HEK293 (cell line): ENCODE measurements at regions not wholly inside any gene's neighbourhood (a gene's known extent, or its start where the extent isn't known, plus 50 kb on each side); places are given as distances from the start of the nearest gene placed in this dataset.

Source experiments
- CTCF ChIA-PET: fragments of 350-600 bp; formaldehyde crosslinking; extraction: SDS; loops from one replicate; lab custom pipeline; 2021; ENCODE audit warnings: antibody characterized with exemption; lab: Yijun Ruan, JAX
- POLR2A ChIA-PET: fragments of 300-600 bp; formaldehyde crosslinking; extraction: SDS; loops from one replicate; lab custom pipeline; 2020; ENCODE audit warnings: antibody characterized with exemption, inconsistent platforms; lab: Yijun Ruan, JAX
- H3K27ac ChIP-seq: fragments of 200-500 bp; sonication (Bioruptor generic); 2 replicates; pipeline ENCODE4 v1.5.1; 2014; ENCODE audit warnings: low read depth, low read length, control low read depth, inconsistent platforms; ENCODE audit errors: extremely low read depth
- H3K36me3 ChIP-seq, 2 experiments: fragments of 200-500 bp in 1 of 2; sonication (Bioruptor generic) in 1 of 2; 1 replicate in 1 of 2; 2 replicates in 1 of 2; pipeline ENCODE4 v1.5.1; 2014 to 2017; ENCODE audit warnings: inconsistent platforms in 2 of 2, low read length in 2 of 2; ENCODE audit not compliant: control insufficient read depth in 2 of 2, insufficient read depth in 1 of 2
- H3K4me1 ChIP-seq: fragments of 200-500 bp; sonication (Bioruptor generic); 2 replicates; pipeline ENCODE4 v1.5.1; 2014; ENCODE audit warnings: mild to moderate bottlenecking, low read length, inconsistent platforms; ENCODE audit not compliant: control insufficient read depth, insufficient read depth
- H3K4me3 ChIP-seq: 2 replicates; pipeline ENCODE4 v1.5.1; 2011; ENCODE audit warnings: low read depth, mild to moderate bottlenecking, control low read depth, low read length, moderate library complexity
- H3K9me3 ChIP-seq: fragments of 200-500 bp; sonication (Bioruptor generic); 2 replicates; pipeline ENCODE4 v1.5.1; 2014; ENCODE audit warnings: low read depth, low read length, inconsistent platforms; ENCODE audit not compliant: control insufficient read depth, insufficient read depth
- EGR2 ChIP-seq: fragments of 450-650 bp; formaldehyde crosslinking; IDR thresholded peaks from 2 replicates; pipeline ENCODE4 v1.5.1; 2016; ENCODE audit warnings: low read depth, missing biosample characterization, missing genetic modification characterization
- FEZF1 ChIP-seq: fragments of 450-650 bp; formaldehyde crosslinking; IDR thresholded peaks from 2 replicates; pipeline ENCODE4 v1.5.1; 2016; ENCODE audit warnings: missing biosample characterization, missing genetic modification characterization
- GFI1B ChIP-seq: fragments of 450-650 bp; formaldehyde crosslinking; IDR thresholded peaks from 2 replicates; pipeline ENCODE4 v1.5.1; 2016; ENCODE audit warnings: missing biosample characterization, missing genetic modification characterization
- KLF9 ChIP-seq: fragments of 450-650 bp; formaldehyde crosslinking; IDR thresholded peaks from 2 replicates; pipeline ENCODE4 v1.5.1; 2016; ENCODE audit warnings: missing biosample characterization, missing genetic modification characterization, low read depth
- SCRT2 ChIP-seq: fragments of 450-650 bp; formaldehyde crosslinking; IDR thresholded peaks from 2 replicates; pipeline ENCODE4 v1.5.1; 2016; ENCODE audit warnings: missing biosample characterization, missing genetic modification characterization
- TRIM28 ChIP-seq: IDR thresholded peaks from 2 replicates; pipeline ENCODE4 v1.6.1; 2011; ENCODE audit warnings: low read length, control low read depth, borderline replicate concordance
- ZBTB20 ChIP-seq: fragments of 450-650 bp; formaldehyde crosslinking; IDR thresholded peaks from 2 replicates; pipeline ENCODE4 v1.5.1; 2016; ENCODE audit warnings: missing biosample characterization, missing genetic modification characterization
- ZFHX2 ChIP-seq: fragments of 450-650 bp; formaldehyde crosslinking; conservative IDR thresholded peaks from 2 replicates; pipeline ENCODE4 v1.5.1; 2016; ENCODE audit warnings: missing biosample characterization, missing genetic modification characterization
- ZNF10 ChIP-seq: fragments of 450-650 bp; formaldehyde crosslinking; IDR thresholded peaks from 2 replicates; pipeline ENCODE4 v1.5.1; 2017; ENCODE audit warnings: missing biosample characterization, missing genetic modification characterization
- ZNF16 ChIP-seq: fragments of 450-650 bp; formaldehyde crosslinking; IDR thresholded peaks from 2 replicates; pipeline ENCODE4 v1.5.1; 2016; ENCODE audit warnings: low read depth, missing biosample characterization, missing genetic modification characterization
- ZNF214 ChIP-seq: fragments of 450-650 bp; formaldehyde crosslinking; IDR thresholded peaks from 2 replicates; pipeline ENCODE4 v1.5.1; 2017; ENCODE audit warnings: missing biosample characterization, mild to moderate bottlenecking, missing genetic modification characterization, borderline replicate concordance
- ZNF221 ChIP-seq: fragments of 450-650 bp; formaldehyde crosslinking; IDR thresholded peaks from 2 replicates; pipeline ENCODE4 v1.5.1; 2017; ENCODE audit warnings: missing biosample characterization, missing genetic modification characterization, borderline replicate concordance
- ZNF544 ChIP-seq: fragments of 450-650 bp; formaldehyde crosslinking; IDR thresholded peaks from 2 replicates; pipeline ENCODE4 v1.5.0; 2017; ENCODE audit warnings: missing biosample characterization, missing genetic modification characterization
- ZNF610 ChIP-seq: fragments of 450-650 bp; formaldehyde crosslinking; IDR thresholded peaks from 2 replicates; pipeline ENCODE4 v1.5.1; 2016; ENCODE audit warnings: missing biosample characterization, missing genetic modification characterization, borderline replicate concordance
- ZNF621 ChIP-seq: fragments of 450-650 bp; formaldehyde crosslinking; IDR thresholded peaks from 2 replicates; pipeline ENCODE4 v1.5.1; 2017; ENCODE audit warnings: missing biosample characterization, missing genetic modification characterization
- ZNF701 ChIP-seq: fragments of 450-650 bp; formaldehyde crosslinking; IDR thresholded peaks from 2 replicates; pipeline ENCODE4 v1.5.1; 2016; ENCODE audit warnings: missing biosample characterization, missing genetic modification characterization
- ZNF792 ChIP-seq: fragments of 450-650 bp; formaldehyde crosslinking; IDR thresholded peaks from 2 replicates; pipeline ENCODE4 v1.5.1; 2016; ENCODE audit warnings: missing biosample characterization, missing genetic modification characterization
- TF ChIP-seq, protein P1 (sequence below): fragments of 450-650 bp; formaldehyde crosslinking; IDR thresholded peaks from 2 replicates; pipeline ENCODE4 v1.5.1; 2016; ENCODE audit warnings: missing biosample characterization, missing genetic modification characterization
- TF ChIP-seq, protein P2 (sequence below): fragments of 450-650 bp; formaldehyde crosslinking; IDR thresholded peaks from 2 replicates; pipeline ENCODE4 v1.5.1; 2016; ENCODE audit warnings: missing biosample characterization, missing genetic modification characterization
- TF ChIP-seq, protein P3 (sequence below): fragments of 450-650 bp; formaldehyde crosslinking; IDR thresholded peaks from 2 replicates; pipeline ENCODE4 v1.5.1; 2016; ENCODE audit warnings: missing biosample characterization, missing genetic modification characterization
- TF ChIP-seq, protein P4 (sequence below): fragments of 450-650 bp; formaldehyde crosslinking; IDR thresholded peaks from 2 replicates; pipeline ENCODE4 v1.5.1; 2017; ENCODE audit warnings: missing biosample characterization, missing genetic modification characterization

DNA sequence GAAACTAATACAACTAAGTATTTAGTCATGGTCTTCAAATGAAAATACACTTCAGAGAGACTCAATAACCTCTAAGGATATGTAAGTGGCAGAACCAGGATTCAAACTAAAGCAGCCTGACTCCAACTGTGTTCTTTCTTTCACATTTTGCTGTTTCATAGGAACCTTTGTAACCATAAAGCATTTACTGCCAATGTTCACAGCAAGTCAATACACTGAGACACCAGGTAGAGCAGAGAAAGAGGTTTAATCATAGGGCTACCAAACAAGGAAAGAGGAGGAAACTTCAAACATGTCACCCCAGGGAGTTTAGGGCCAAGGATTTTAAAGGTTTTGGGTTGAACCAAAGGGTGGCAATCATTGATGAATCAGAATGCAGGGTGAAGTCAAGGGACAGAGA, 263.1 kb upstream of the PTGER4 start (continued):
- TF ChIP-seq, protein P1, sequence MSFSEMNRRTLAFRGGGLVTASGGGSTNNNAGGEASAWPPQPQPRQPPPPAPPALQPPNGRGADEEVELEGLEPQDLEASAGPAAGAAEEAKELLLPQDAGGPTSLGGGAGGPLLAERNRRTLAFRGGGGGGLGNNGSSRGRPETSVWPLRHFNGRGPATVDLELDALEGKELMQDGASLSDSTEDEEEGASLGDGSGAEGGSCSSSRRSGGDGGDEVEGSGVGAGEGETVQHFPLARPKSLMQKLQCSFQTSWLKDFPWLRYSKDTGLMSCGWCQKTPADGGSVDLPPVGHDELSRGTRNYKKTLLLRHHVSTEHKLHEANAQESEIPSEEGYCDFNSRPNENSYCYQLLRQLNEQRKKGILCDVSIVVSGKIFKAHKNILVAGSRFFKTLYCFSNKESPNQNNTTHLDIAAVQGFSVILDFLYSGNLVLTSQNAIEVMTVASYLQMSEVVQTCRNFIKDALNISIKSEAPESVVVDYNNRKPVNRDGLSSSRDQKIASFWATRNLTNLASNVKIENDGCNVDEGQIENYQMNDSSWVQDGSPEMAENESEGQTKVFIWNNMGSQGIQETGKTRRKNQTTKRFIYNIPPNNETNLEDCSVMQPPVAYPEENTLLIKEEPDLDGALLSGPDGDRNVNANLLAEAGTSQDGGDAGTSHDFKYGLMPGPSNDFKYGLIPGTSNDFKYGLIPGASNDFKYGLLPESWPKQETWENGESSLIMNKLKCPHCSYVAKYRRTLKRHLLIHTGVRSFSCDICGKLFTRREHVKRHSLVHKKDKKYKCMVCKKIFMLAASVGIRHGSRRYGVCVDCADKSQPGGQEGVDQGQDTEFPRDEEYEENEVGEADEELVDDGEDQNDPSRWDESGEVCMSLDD (tag by site-specific recombination), result no peak
- TF ChIP-seq ZNF214, result no peak
- TF ChIP-seq, all 188 proteins: peak for 0

DNA sequence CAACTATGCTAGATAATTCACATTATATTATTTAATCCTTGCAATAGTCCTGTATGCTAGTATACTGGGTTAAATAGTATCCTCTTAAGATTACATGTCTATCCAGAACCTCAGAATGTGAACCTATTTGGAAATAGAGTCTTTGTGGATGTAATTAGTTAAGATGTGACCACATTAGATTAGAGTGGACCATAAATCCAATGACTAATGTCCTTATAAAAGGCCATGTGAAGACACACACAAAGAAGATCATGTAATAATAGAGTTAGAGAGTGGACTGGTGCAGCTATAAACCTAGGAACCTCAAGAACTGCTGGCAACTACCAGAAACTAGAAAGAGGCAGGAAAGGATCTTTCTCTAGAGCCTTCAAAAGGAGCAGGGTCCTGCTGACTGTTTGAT, 263.6 kb upstream of the PTGER4 start:
- no peaks in the 10 kb centered on the region for H3K36me3 ChIP-seq
- TF ChIP-seq ZNF221 (tag by site-specific recombination) (no peak), ZNF610 (tag by site-specific recombination) (no peak), ZFHX2 (tag by site-specific recombination) (no peak), TRIM28 (no peak), ZNF544 (tag by site-specific recombination) (no peak), ZNF16 (no peak), ZNF792 (tag by site-specific recombination) (no peak), EGR2 (tag by site-specific recombination) (no peak), GFI1B (tag by site-specific recombination) (no peak), ZBTB20 (tag by site-specific recombination) (no peak), SCRT2 (tag by site-specific recombination) (no peak), ZNF621 (no peak), KLF9 (tag by site-specific recombination) (no peak), ZNF701 (no peak), ZNF10 (no peak), FEZF1 (no peak)
- TF ChIP-seq, protein P2, sequence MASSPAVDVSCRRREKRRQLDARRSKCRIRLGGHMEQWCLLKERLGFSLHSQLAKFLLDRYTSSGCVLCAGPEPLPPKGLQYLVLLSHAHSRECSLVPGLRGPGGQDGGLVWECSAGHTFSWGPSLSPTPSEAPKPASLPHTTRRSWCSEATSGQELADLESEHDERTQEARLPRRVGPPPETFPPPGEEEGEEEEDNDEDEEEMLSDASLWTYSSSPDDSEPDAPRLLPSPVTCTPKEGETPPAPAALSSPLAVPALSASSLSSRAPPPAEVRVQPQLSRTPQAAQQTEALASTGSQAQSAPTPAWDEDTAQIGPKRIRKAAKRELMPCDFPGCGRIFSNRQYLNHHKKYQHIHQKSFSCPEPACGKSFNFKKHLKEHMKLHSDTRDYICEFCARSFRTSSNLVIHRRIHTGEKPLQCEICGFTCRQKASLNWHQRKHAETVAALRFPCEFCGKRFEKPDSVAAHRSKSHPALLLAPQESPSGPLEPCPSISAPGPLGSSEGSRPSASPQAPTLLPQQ (tag by site-specific recombination), result no peak
- TF ChIP-seq, protein P3, sequence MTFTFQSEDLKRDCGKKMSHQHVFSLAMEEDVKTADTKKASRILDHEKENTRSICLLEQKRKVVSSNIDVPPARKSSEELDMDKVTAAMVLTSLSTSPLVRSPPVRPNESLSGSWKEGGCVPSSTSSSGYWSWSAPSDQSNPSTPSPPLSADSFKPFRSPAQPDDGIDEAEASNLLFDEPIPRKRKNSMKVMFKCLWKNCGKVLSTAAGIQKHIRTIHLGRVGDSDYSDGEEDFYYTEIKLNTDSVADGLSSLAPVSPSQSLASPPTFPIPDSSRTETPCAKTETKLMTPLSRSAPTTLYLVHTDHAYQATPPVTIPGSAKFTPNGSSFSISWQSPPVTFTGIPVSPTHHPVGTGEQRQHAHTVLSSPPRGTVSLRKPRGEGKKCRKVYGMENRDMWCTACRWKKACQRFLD (tag by site-specific recombination), result no peak
- TF ChIP-seq, protein P4, sequence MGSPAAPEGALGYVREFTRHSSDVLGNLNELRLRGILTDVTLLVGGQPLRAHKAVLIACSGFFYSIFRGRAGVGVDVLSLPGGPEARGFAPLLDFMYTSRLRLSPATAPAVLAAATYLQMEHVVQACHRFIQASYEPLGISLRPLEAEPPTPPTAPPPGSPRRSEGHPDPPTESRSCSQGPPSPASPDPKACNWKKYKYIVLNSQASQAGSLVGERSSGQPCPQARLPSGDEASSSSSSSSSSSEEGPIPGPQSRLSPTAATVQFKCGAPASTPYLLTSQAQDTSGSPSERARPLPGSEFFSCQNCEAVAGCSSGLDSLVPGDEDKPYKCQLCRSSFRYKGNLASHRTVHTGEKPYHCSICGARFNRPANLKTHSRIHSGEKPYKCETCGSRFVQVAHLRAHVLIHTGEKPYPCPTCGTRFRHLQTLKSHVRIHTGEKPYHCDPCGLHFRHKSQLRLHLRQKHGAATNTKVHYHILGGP, result no peak
- no peaks in the 10 kb centered on the region for H3K9me3 ChIP-seq
- ChIA-PET CTCF (no interaction called here), POLR2A (no interaction called here)
- no peak overlapping the region for H3K27ac ChIP-seq
- H3K4me3 ChIP-seq, result no peak overlapping the region
- H3K4me1 ChIP-seq, result no peaks in the 10 kb centered on the region
